CD14-positive monocyte (primary cell): ENCODE measurements at regions not wholly inside any gene's neighbourhood (a gene's known extent, or its start where the extent isn't known, plus 50 kb on each side); places are given as distances from the start of the nearest gene placed in this dataset.

Source experiments
- DNase-seq, 3 donors: peaks; one replicate each; pipeline ENCODE4 v3.0.0-alpha.2; 2011 to 2022
- H2AFZ ChIP-seq: 2 replicates; pipeline ENCODE4 v1.6.0; 2012; ENCODE audit warnings: mild to moderate bottlenecking, low read depth, low read length, inconsistent platforms; ENCODE audit not compliant: insufficient read depth, poor library complexity, severe bottlenecking
- H3K27ac ChIP-seq, 2 donors: 1 replicate in 1 of 2; 2 replicates in 1 of 2; pipeline ENCODE4 v1.5.1; 2012 to 2013; ENCODE audit warnings: low read length in 2 of 2, control low read depth in 1 of 2, inconsistent platforms in 1 of 2, low read depth in 1 of 2, mild to moderate bottlenecking in 1 of 2
- H3K27me3 ChIP-seq, 2 donors: one replicate each; pipeline versions ENCODE4 v1.6.0 to v1.6.1; 2011 to 2013; ENCODE audit warnings: low read length in 2 of 2; ENCODE audit not compliant: control insufficient read depth in 2 of 2, insufficient read depth in 2 of 2
- H3K36me3 ChIP-seq, 2 donors: replicated peaks in 1 of 2; 1 replicate in 1 of 2; 2 replicates in 1 of 2; pipeline versions ENCODE4 v1.5.1 to v1.6.1; 2012 to 2013; ENCODE audit warnings: low read length in 2 of 2, control low read depth in 1 of 2, inconsistent platforms in 1 of 2, mild to moderate bottlenecking in 1 of 2; ENCODE audit not compliant: insufficient read depth in 2 of 2, control insufficient read depth in 1 of 2
- H3K4me1 ChIP-seq, 2 donors: 1 replicate in 1 of 2; 2 replicates in 1 of 2; pipeline versions ENCODE4 v1.5.1 to v1.6.1; 2012 to 2013; ENCODE audit warnings: low read length in 2 of 2, control low read depth in 1 of 2, inconsistent platforms in 1 of 2, mild to moderate bottlenecking in 1 of 2, moderate library complexity in 1 of 2; ENCODE audit not compliant: insufficient read depth in 2 of 2, control insufficient read depth in 1 of 2
- H3K4me2 ChIP-seq: replicated peaks from 2 replicates; pipeline ENCODE3; 2012; ENCODE audit warnings: low read length, moderate library complexity, mild to moderate bottlenecking; ENCODE audit not compliant: poor library complexity, severe bottlenecking; ENCODE audit errors: extremely low read depth
- H3K4me3 ChIP-seq, 3 experiments: fragments of 200-600 bp in 1 of 3; sonication (generic) in 1 of 3; replicated peaks in 1 of 3; 1 replicate in 2 of 3; 2 replicates in 1 of 3; pipeline ENCODE4 v1.5.1; 2011 to 2013; ENCODE audit warnings: low read length in 3 of 3, mild to moderate bottlenecking in 3 of 3, control low read depth in 2 of 3, low read depth in 2 of 3, inconsistent platforms in 1 of 3, moderate library complexity in 1 of 3
- H3K79me2 ChIP-seq: 2 replicates; pipeline ENCODE4 v1.6.0; 2012; ENCODE audit warnings: mild to moderate bottlenecking, control low read depth, inconsistent platforms, low read length, moderate library complexity; ENCODE audit not compliant: insufficient read depth
- H3K9ac ChIP-seq: 2 replicates; pipeline ENCODE4 v1.6.0; 2017; ENCODE audit warnings: low read length, mild to moderate bottlenecking; ENCODE audit not compliant: insufficient read depth, poor library complexity, severe bottlenecking
- H3K9me3 ChIP-seq, 2 donors: replicated peaks in 1 of 2; 1 replicate in 1 of 2; 2 replicates in 1 of 2; pipeline versions ENCODE4 v1.5.1 to v1.6.1; 2012 to 2013; ENCODE audit warnings: low read length in 2 of 2, control low read depth in 1 of 2; ENCODE audit not compliant: control insufficient read depth in 1 of 2, insufficient read depth in 1 of 2
- H4K20me1 ChIP-seq: 2 replicates; pipeline ENCODE4 v1.6.0; 2012; ENCODE audit warnings: mild to moderate bottlenecking, low read length, control low read depth, moderate library complexity; ENCODE audit not compliant: insufficient read depth
- H3K27ac Mint-ChIP-seq, 7 donors: one replicate each; pipeline ENCODE4 v1.8.0; 2020; ENCODE audit warnings: mild to moderate bottlenecking in 7 of 7, mixed read lengths in 7 of 7, moderate library complexity in 6 of 7, inconsistent platforms in 2 of 7
- H3K27me3 Mint-ChIP-seq, 3 donors: one replicate each; pipeline ENCODE4 v1.8.0; 2021 to 2022; ENCODE audit warnings: low read depth in 3 of 3, mild to moderate bottlenecking in 3 of 3, mixed read lengths in 3 of 3, moderate library complexity in 3 of 3, inconsistent platforms in 1 of 3
- H3K36me3 Mint-ChIP-seq, 2 donors: one replicate each; pipeline ENCODE4 v1.8.0; 2020; ENCODE audit warnings: mixed read lengths in 2 of 2, inconsistent platforms in 1 of 2, mild to moderate bottlenecking in 1 of 2
- H3K4me1 Mint-ChIP-seq: one replicate; pipeline ENCODE4 v1.8.0; 2020; ENCODE audit warnings: mild to moderate bottlenecking, mixed read lengths
- H3K4me3 Mint-ChIP-seq, 2 donors: one replicate each; pipeline ENCODE4 v1.8.0; 2020; ENCODE audit warnings: mild to moderate bottlenecking in 2 of 2, mixed read lengths in 2 of 2, moderate library complexity in 1 of 2
- H3K9me3 Mint-ChIP-seq, 7 donors: one replicate each; pipeline ENCODE4 v1.8.0; 2020 to 2022; ENCODE audit warnings: mixed read lengths in 7 of 7, mild to moderate bottlenecking in 6 of 7, moderate library complexity in 6 of 7, inconsistent platforms in 2 of 7
- WGBS: methylation state at CpG from one replicate; pipeline ENCODE4 v1.1.5; 2013; ENCODE audit warnings: missing lambda C conversion rate; ENCODE audit not compliant: insufficient coverage; 5-methylcytosine and 5-hydroxymethylcytosine counted together
- intact Hi-C, 2 donors: fragments of 100-400 bp; cut with micrococcal nuclease; formaldehyde crosslinking; loops; one replicate each; pipeline versions ENCODE4 v1.15.0 to v1.15.1; 2023
- TF ChIP-seq, protein P1 (sequence below): fragments of 200-600 bp; IDR thresholded peaks from one replicate; pipeline ENCODE4 v1.8.0; 2022; ENCODE audit warnings: antibody characterized with exemption, mild to moderate bottlenecking

DNA sequence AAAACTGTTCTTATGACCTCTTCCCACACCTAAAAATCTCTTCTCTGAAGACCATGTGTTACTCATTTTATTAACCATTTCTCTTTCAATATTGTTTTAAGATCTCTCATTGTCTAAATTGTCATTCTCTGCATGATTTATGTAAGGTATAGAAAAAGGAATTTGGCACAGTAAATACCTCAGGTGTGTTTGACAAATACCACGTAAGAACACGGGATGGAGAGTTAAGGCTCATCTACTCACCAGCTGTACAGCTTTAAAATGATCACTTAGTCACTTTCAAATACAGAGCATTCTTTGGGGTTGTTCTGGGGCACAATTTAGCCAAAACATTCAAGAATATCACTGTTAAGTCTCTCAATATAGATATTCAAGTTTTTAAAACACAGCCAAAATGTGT, 627.1 kb downstream of the MCTP2 start:
- no peak overlapping the region for H3K4me3 ChIP-seq
- Mint-ChIP-seq H3K4me3 (no peak overlapping the region), H3K36me3 (no peaks in the 10 kb centered on the region), H3K27me3 (peaks cover 0 to 3% (median 0%) of the 10 kb centered on the region in 3 donors), H3K9me3 (peaks cover 6 to 30% (median 16%) of the 10 kb centered on the region in 7 donors), H3K4me1 (no peaks in the 10 kb centered on the region), H3K27ac (no peak overlapping the region)
- no peaks in the 10 kb centered on the region for H3K4me1 ChIP-seq
- no peak overlapping the region for H3K4me2 ChIP-seq
- no peaks in the 10 kb centered on the region for H3K27me3 ChIP-seq
- H3K27ac ChIP-seq = no peak overlapping the region
- WGBS = no CpG with 5 or more reads among the region's 2 CpGs
- TF ChIP-seq, protein P1, sequence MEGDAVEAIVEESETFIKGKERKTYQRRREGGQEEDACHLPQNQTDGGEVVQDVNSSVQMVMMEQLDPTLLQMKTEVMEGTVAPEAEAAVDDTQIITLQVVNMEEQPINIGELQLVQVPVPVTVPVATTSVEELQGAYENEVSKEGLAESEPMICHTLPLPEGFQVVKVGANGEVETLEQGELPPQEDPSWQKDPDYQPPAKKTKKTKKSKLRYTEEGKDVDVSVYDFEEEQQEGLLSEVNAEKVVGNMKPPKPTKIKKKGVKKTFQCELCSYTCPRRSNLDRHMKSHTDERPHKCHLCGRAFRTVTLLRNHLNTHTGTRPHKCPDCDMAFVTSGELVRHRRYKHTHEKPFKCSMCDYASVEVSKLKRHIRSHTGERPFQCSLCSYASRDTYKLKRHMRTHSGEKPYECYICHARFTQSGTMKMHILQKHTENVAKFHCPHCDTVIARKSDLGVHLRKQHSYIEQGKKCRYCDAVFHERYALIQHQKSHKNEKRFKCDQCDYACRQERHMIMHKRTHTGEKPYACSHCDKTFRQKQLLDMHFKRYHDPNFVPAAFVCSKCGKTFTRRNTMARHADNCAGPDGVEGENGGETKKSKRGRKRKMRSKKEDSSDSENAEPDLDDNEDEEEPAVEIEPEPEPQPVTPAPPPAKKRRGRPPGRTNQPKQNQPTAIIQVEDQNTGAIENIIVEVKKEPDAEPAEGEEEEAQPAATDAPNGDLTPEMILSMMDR = no peak
- no peak overlapping the region for H3K9ac ChIP-seq
- no peaks in the 10 kb centered on the region for H3K79me2 ChIP-seq
- no peaks in the 10 kb centered on the region for H3K36me3 ChIP-seq
- DNase-seq = no peak
- intact Hi-C loops = no loop called here
- no peak overlapping the region for H2AFZ ChIP-seq
- H4K20me1 ChIP-seq = no peaks in the 10 kb centered on the region
- peaks cover 20 to 30% of the 10 kb centered on the region in 2 donors for H3K9me3 ChIP-seq

DNA sequence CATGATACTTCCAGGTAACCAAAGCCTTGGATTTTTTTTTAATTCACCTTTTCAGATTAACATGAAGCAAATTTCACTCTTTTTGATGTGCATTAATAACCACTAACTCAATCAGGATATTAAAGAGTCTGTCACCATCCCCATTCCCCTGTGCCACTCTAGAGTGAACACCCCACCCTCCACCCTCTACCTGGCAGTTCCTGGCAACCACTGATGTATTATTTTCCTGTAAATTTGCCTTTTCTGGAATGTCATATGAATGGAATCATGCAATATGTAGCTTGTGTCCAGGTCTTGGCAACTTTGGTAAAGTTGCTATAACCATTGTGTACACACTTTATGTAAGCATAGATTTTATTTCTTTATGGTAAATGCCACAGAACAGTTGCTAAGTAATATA, 627.6 kb downstream of the MCTP2 start:
- H3K4me1 Mint-ChIP-seq = no peaks in the 10 kb centered on the region
- TF ChIP-seq, protein P1 = no peak
- peaks cover 6 to 28% (median 14%) of the 10 kb centered on the region in 7 donors for H3K9me3 Mint-ChIP-seq
- Histone ChIP-seq H3K27me3 (no peaks in the 10 kb centered on the region), H3K27ac (no peak overlapping the region), H4K20me1 (no peaks in the 10 kb centered on the region), H3K4me3 (no peak overlapping the region), H2AFZ (no peak overlapping the region), H3K9ac (no peak overlapping the region), H3K79me2 (no peaks in the 10 kb centered on the region), H3K9me3 (peaks cover 18 to 31% of the 10 kb centered on the region in 2 donors), H3K4me2 (no peak overlapping the region), H3K36me3 (no peaks in the 10 kb centered on the region), H3K4me1 (no peaks in the 10 kb centered on the region)
- no peaks in the 10 kb centered on the region for H3K36me3 Mint-ChIP-seq
- H3K27me3 Mint-ChIP-seq = peaks cover 0 to 5% (median 2%) of the 10 kb centered on the region in 3 donors
- no peak overlapping the region for H3K4me3 Mint-ChIP-seq
- H3K27ac Mint-ChIP-seq = no peak overlapping the region
- intact Hi-C loops = no loop called here
- no peak for DNase-seq
